ENCODE measurements at regions not wholly inside any gene's neighbourhood (a gene's known extent, or its start where the extent isn't known, plus 50 kb on each side); places are given as distances from the start of the nearest gene placed in this dataset.

DNA sequence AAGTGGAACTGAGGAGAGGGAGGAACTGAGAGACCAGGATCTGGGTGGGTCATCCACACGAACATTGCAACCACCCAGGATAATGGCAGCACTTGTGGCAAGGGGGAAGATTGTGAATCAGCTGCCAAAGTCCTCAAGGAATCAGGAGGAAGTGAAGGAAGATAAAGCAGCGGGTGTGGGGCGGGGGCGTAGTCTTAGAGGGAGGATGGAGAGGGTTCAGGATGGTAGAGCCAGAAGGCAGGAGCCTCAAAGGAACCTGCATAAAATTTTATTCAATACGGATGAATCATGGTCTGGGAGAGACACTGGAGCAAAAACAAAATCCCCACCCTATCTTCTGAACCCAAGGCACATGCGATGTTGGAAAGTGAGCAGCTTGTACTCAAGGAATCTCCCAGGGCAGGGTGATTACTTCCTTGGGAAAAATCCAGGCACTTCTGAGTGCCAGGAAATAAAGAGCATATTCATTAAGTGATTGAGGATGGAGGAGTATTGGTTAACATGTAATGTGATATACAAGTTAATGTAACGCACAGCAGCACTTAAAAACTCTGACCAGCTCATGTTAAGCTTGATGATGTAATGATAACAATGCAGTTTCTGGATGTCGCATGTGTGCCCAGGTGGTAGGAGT is 82.0 kb upstream of the B3GAT2 start:
- no peaks in the 10 kb centered on the region for H3K36me3 ChIP-seq (ENCODE audit: low read depth)
- DNase-seq: no peak
- H3K4me1 ChIP-seq (ENCODE audit: low read depth): no peaks in the 10 kb centered on the region
- H3K4me3 ChIP-seq: no peak overlapping the region
- intact Hi-C loops (cut with DNase I, micrococcal nuclease): no loop called here
- TF ChIP-seq, protein P1, sequence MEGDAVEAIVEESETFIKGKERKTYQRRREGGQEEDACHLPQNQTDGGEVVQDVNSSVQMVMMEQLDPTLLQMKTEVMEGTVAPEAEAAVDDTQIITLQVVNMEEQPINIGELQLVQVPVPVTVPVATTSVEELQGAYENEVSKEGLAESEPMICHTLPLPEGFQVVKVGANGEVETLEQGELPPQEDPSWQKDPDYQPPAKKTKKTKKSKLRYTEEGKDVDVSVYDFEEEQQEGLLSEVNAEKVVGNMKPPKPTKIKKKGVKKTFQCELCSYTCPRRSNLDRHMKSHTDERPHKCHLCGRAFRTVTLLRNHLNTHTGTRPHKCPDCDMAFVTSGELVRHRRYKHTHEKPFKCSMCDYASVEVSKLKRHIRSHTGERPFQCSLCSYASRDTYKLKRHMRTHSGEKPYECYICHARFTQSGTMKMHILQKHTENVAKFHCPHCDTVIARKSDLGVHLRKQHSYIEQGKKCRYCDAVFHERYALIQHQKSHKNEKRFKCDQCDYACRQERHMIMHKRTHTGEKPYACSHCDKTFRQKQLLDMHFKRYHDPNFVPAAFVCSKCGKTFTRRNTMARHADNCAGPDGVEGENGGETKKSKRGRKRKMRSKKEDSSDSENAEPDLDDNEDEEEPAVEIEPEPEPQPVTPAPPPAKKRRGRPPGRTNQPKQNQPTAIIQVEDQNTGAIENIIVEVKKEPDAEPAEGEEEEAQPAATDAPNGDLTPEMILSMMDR (IDR thresholded peaks at IDR 0.05): no peak
- H3K9me3 ChIP-seq: no peaks in the 10 kb centered on the region
- ATAC-seq: no peak

DNA sequence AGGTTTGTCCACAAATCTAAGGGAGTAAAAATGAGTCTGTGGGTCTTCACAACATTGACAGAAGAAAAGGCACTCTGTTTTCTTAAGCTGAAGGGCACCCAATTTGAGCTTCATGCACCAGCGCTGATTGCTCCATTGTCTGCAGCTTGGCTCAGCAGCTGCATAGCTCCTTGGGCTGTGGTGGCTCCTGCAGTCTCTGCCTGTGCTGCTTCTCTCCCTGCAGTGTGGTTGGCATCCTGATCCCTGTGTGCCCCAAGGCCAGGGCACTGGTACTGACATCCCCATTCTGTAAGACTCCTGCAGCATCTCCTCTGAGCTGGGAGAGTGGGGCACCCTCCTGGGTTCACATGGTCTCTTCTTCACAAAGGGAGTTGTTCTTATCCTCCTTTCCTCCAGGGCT is 83.2 kb upstream of the B3GAT2 start:
- TF ChIP-seq, protein P1 (IDR thresholded peaks at IDR 0.05): no peak
- ATAC-seq: no peak
- no peak for DNase-seq
- intact Hi-C loops (cut with DNase I, micrococcal nuclease): no loop called here
- Histone ChIP-seq H3K4me1 (ENCODE audit: low read depth) (no peaks in the 10 kb centered on the region), H3K36me3 (ENCODE audit: low read depth) (no peaks in the 10 kb centered on the region), H3K9me3 (no peaks in the 10 kb centered on the region), H3K4me3 (no peak overlapping the region)

DNA sequence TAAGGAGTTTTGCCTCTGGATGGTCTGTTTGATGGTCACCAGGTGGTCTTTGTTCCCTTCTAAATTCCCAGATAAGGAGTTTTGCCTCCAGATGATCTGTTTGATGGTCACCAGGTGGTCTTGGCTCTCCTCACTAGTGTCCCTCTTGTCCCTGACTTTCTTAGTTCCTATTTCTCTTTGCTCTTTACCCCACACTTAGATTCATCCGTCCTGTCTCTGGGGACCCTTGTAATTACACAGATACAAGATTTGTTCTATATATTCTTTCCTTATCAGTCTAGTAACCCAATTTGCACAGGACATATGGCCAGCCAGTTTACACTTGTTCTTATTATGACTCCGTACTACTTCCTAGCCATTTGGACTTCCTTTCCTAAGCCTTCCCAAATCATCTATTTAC is 84.0 kb upstream of the B3GAT2 start:
- no peak for DNase-seq
- no peaks in the 10 kb centered on the region for H3K36me3 ChIP-seq (ENCODE audit: low read depth)
- no peak for ATAC-seq
- intact Hi-C loops (cut with DNase I, micrococcal nuclease): no loop called here
- TF ChIP-seq, protein P1 (IDR thresholded peaks at IDR 0.05): no peak
- no peaks in the 10 kb centered on the region for H3K4me1 ChIP-seq (ENCODE audit: low read depth)
- H3K9me3 ChIP-seq: no peaks in the 10 kb centered on the region
- H3K4me3 ChIP-seq: no peak overlapping the region

DNA sequence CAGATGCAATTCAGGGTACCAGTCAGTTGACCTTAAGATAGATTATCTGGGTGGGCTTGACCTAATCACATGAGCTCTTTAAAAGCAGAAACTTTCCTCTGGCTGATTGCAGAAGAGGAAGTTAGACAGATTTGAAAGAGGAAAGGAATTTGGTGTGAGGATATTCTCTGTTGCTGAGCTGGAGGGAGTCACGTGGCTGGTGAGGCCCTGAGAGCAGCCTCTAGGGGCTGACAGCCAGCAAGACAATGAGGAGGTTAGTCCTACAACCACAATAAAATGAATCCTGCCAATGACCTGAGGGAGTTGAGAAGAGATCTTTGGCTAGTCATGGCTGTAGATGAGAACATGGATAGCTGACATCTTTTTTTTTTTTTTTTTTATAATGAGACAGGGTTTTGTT is 87.0 kb upstream of the B3GAT2 start:
- no peak for ATAC-seq
- TF ChIP-seq, protein P1 (IDR thresholded peaks at IDR 0.05): no peak

DNA sequence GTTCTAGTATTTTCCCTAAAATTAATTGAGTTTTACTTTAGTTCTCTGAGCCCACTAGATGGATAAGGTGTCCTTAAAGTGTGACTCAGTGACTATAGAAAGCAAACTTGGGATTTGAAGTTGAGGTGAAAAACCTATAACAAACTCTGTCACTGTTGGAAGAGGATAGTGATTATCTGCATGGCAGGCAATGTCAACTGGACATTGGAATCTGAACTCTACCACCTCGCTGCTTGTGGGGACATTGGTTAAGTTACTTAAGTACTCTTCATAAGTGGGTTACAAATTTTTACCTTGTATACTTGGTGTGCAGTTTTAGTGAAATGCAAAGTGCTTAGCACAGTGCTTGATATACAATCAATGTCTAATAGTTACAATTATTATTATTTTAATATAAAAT is 87.9 kb upstream of the B3GAT2 start:
- ATAC-seq: no peak
- Histone ChIP-seq H3K4me1 (ENCODE audit: low read depth) (no peaks in the 10 kb centered on the region), H3K36me3 (ENCODE audit: low read depth) (no peaks in the 10 kb centered on the region), H3K4me3 (no peak overlapping the region), H3K9me3 (no peaks in the 10 kb centered on the region)
- no peak for DNase-seq
- intact Hi-C loops (cut with DNase I, micrococcal nuclease): no loop called here
- TF ChIP-seq, protein P1 (IDR thresholded peaks at IDR 0.05): no peak

More for the DNA sequence above, 87.0 kb upstream of the B3GAT2 start:
- H3K4me1 ChIP-seq (ENCODE audit: low read depth): no peaks in the 10 kb centered on the region
- H3K4me3 ChIP-seq: no peak overlapping the region
- no peaks in the 10 kb centered on the region for H3K9me3 ChIP-seq
- intact Hi-C loops (cut with DNase I, micrococcal nuclease): no loop called here
- H3K36me3 ChIP-seq (ENCODE audit: low read depth): no peaks in the 10 kb centered on the region
- DNase-seq: no peak

DNA sequence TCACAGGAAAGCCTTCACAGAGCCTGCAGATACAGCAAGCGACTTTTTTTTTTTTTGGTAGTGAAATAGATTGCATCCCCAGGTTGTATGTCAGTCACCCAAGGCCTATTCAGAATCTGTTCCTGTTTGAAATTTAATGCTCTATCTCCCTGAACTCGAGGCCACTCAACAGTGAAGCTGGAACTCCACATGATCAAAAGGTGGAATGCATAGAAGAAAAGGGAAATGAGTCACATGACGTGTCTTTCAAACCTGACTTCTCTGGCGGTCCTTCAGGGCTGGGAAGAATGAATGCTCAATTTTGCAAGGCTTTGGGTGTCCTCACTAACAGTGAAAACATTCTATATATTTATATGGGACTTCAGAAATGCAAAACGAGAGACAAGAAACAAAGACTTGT is 88.4 kb upstream of the B3GAT2 start:
- Histone ChIP-seq H3K4me3 (no peak overlapping the region), H3K36me3 (ENCODE audit: low read depth) (no peaks in the 10 kb centered on the region), H3K9me3 (no peaks in the 10 kb centered on the region), H3K4me1 (ENCODE audit: low read depth) (no peaks in the 10 kb centered on the region)
- TF ChIP-seq, protein P1 (IDR thresholded peaks at IDR 0.05): no peak
- DNase-seq: no peak
- no peak for ATAC-seq
- intact Hi-C loops (cut with DNase I, micrococcal nuclease): no loop called here

Data from mucosa of descending colon (tissue), 3 donors.